IMR-90 (cell line): ENCODE measurements at regions not wholly inside any gene's neighbourhood (a gene's known extent, or its start where the extent isn't known, plus 50 kb on each side); places are given as distances from the start of the nearest gene placed in this dataset.

Source experiments
- ATAC-seq: fragments of 200-7000 bp; cut with Tn5 transposase; 2 replicates; pipeline ENCODE4 v1.9.1; 2020; ENCODE audit warnings: low read depth, mild to moderate bottlenecking, moderate library complexity
- BruUV-seq: library from RNA; stranded (reverse); fragments of 400-500 nt; replicated peaks from 2 replicates; lab custom pipeline; 2021; lab: Mats Ljungman, UMichigan
- CTCF ChIA-PET: fragments of 300-600 bp; formaldehyde crosslinking; extraction: SDS; loops from one replicate; lab custom pipeline; 2021; ENCODE audit warnings: antibody characterized with exemption; lab: Yijun Ruan, JAX
- POLR2A ChIA-PET: fragments of 300-600 bp; sonication (Branson Sonifier 250); formaldehyde crosslinking; loops from one replicate; lab custom pipeline; 2022; ENCODE audit warnings: antibody characterized with exemption; ENCODE audit not compliant: unreplicated experiment; lab: Charles Lee
- DNase-seq: peaks from one replicate; pipeline ENCODE4 v3.0.0; 2013
- H2AFZ ChIP-seq: replicated peaks from 2 replicates; pipeline ENCODE3; 2013; ENCODE audit warnings: low read length, mild to moderate bottlenecking; ENCODE audit not compliant: poor library complexity
- H2AK5ac ChIP-seq: 2 replicates; pipeline ENCODE4 v1.6.1; 2013; ENCODE audit warnings: low read depth, low read length, inconsistent platforms
- H2AK9ac ChIP-seq: replicated peaks from 2 replicates; pipeline ENCODE3; 2013; ENCODE audit warnings: mild to moderate bottlenecking, low read depth, low read length, moderate library complexity; ENCODE audit not compliant: poor library complexity
- H2BK120ac ChIP-seq: 2 replicates; pipeline ENCODE4 v1.6.1; 2013; ENCODE audit warnings: low read depth, low read length, inconsistent platforms
- H2BK15ac ChIP-seq: 3 replicates; pipeline ENCODE4 v1.6.1; 2013; ENCODE audit warnings: low read depth, low read length, inconsistent platforms
- H2BK20ac ChIP-seq: 2 replicates; pipeline ENCODE4 v1.6.1; 2013; ENCODE audit warnings: low read depth, mild to moderate bottlenecking, inconsistent platforms, low read length, moderate library complexity
- H2BK5ac ChIP-seq: 2 replicates; pipeline ENCODE4 v1.6.1; 2013; ENCODE audit warnings: mild to moderate bottlenecking, low read depth, low read length, inconsistent platforms; ENCODE audit not compliant: poor library complexity, severe bottlenecking
- H3K14ac ChIP-seq: replicated peaks from 2 replicates; pipeline ENCODE4 v1.6.1; 2013; ENCODE audit warnings: low read depth, low read length, inconsistent platforms
- H3K18ac ChIP-seq: 2 replicates; pipeline ENCODE4 v1.6.1; 2013; ENCODE audit warnings: low read depth, low read length, control low read depth
- H3K23ac ChIP-seq: 2 replicates; pipeline ENCODE4 v1.6.1; 2013; ENCODE audit warnings: low read depth, low read length, inconsistent platforms
- H3K27ac ChIP-seq: 2 replicates; pipeline ENCODE4 v1.5.1; 2013; ENCODE audit warnings: mild to moderate bottlenecking, control low read depth, low read length; ENCODE audit not compliant: insufficient read depth
- H3K27me3 ChIP-seq: 2 replicates; pipeline ENCODE4 v1.6.1; 2013; ENCODE audit warnings: low read length; ENCODE audit not compliant: control insufficient read depth, insufficient read depth
- H3K36me3 ChIP-seq: 2 replicates; pipeline ENCODE4 v1.6.1; 2013; ENCODE audit warnings: low read length, mixed read lengths; ENCODE audit not compliant: control insufficient read depth, insufficient read depth
- H3K4ac ChIP-seq: 2 replicates; pipeline ENCODE4 v1.6.1; 2013; ENCODE audit warnings: low read depth, low read length, inconsistent platforms
- H3K4me1 ChIP-seq: 2 replicates; pipeline ENCODE4 v1.6.1; 2013; ENCODE audit warnings: low read length, mixed read lengths; ENCODE audit not compliant: control insufficient read depth, insufficient read depth
- H3K4me2 ChIP-seq: 2 replicates; pipeline ENCODE4 v1.6.1; 2013; ENCODE audit warnings: low read depth, mild to moderate bottlenecking, control low read depth, low read length, moderate library complexity
- H3K4me3 ChIP-seq: 2 replicates; pipeline ENCODE4 v1.5.1; 2013; ENCODE audit warnings: low read depth, mild to moderate bottlenecking, control low read depth, low read length, moderate library complexity; ENCODE audit not compliant: insufficient read depth
- H3K56ac ChIP-seq: 2 replicates; pipeline ENCODE4 v1.6.1; 2013; ENCODE audit warnings: low read length, inconsistent platforms; ENCODE audit not compliant: insufficient read depth; ENCODE audit errors: extremely low read depth
- H3K79me1 ChIP-seq, 2 experiments: 2 replicates each; pipeline ENCODE4 v1.6.1; 2013; ENCODE audit warnings: low read length in 2 of 2, inconsistent platforms in 1 of 2, low read depth in 1 of 2
- H3K9ac ChIP-seq: 2 replicates; pipeline ENCODE4 v1.6.1; 2013; ENCODE audit warnings: low read depth, low read length, control low read depth
- H3K9me1 ChIP-seq: 2 replicates; pipeline ENCODE4 v1.6.1; 2013; ENCODE audit warnings: low read length, inconsistent platforms; ENCODE audit not compliant: insufficient read depth
- H3K9me3 ChIP-seq: 2 replicates; pipeline ENCODE4 v1.6.1; 2013; ENCODE audit warnings: low read length; ENCODE audit not compliant: control insufficient read depth, insufficient read depth
- H4K20me1 ChIP-seq: 2 replicates; pipeline ENCODE4 v1.6.1; 2013; ENCODE audit warnings: low read length, inconsistent platforms; ENCODE audit not compliant: insufficient read depth
- H4K5ac ChIP-seq: 2 replicates; pipeline ENCODE4 v1.6.1; 2013; ENCODE audit warnings: mild to moderate bottlenecking, low read depth, low read length, control low read depth
- H4K8ac ChIP-seq, 2 experiments: 2 replicates each; pipeline ENCODE4 v1.6.1; 2013; ENCODE audit warnings: low read depth in 2 of 2, low read length in 2 of 2, control low read depth in 1 of 2, inconsistent platforms in 1 of 2
- H4K91ac ChIP-seq: 2 replicates; pipeline ENCODE4 v1.6.1; 2013; ENCODE audit warnings: low read depth, low read length, inconsistent platforms; ENCODE audit not compliant: insufficient read depth
- BHLHE40 ChIP-seq: fragments of 150-350 bp; IDR thresholded peaks from 2 replicates; pipeline ENCODE4 v1.6.1; 2016; ENCODE audit warnings: mild to moderate bottlenecking, low read depth, low read length
- CEBPB ChIP-seq: IDR thresholded peaks from 2 replicates; pipeline ENCODE4 v1.6.1; 2012; ENCODE audit warnings: low read depth, low read length, improper control_type of control experiment
- POLR2A ChIP-seq: IDR thresholded peaks from 2 replicates; pipeline ENCODE4 v1.6.1; 2012; ENCODE audit warnings: mild to moderate bottlenecking, low read depth, low read length
- RAD21 ChIP-seq: IDR thresholded peaks from 2 replicates; pipeline ENCODE4 v1.6.1; 2012; ENCODE audit warnings: low read length, improper control_type of control experiment
- RFX5 ChIP-seq: IDR thresholded peaks from 2 replicates; pipeline ENCODE4 v1.8.0; 2012; ENCODE audit warnings: low read depth, mild to moderate bottlenecking, low read length, moderate library complexity
- WGBS, 2 experiments: methylation state at CpG; one replicate each; pipeline versions ENCODE4 v1.1.5 to v1.1.7; 2013; ENCODE audit warnings: missing lambda C conversion rate in 2 of 2; ENCODE audit not compliant: insufficient read length in 1 of 2; ENCODE audit errors: extremely low coverage in 2 of 2; 5-methylcytosine and 5-hydroxymethylcytosine counted together
- dilution Hi-C: fragments of 300-500 bp; cut with HindIII; formaldehyde crosslinking; loops from one replicate; pipeline ENCODE4 v1.14.3; 2018; ENCODE audit warnings: low sequenced_read_pairs; ENCODE audit not compliant: unreplicated experiment
- in situ Hi-C: fragments of 300-500 bp; cut with MboI; formaldehyde crosslinking; loops from 3 replicates; pipeline ENCODE4 v1.14.3; 2019; ENCODE audit warnings: low sequenced_read_pairs, inconsistent platforms, mixed read lengths
- intact Hi-C: fragments of 100-400 bp; cut with micrococcal nuclease; formaldehyde crosslinking; loops from 2 replicates; pipeline ENCODE4 v1.10.0; 2022
- TF ChIP-seq, protein P1 (sequence below): conservative IDR thresholded peaks from 2 replicates; pipeline ENCODE4 v1.5.1; 2012; ENCODE audit warnings: mild to moderate bottlenecking, low read depth, low read length, improper control_type of control experiment

DNA sequence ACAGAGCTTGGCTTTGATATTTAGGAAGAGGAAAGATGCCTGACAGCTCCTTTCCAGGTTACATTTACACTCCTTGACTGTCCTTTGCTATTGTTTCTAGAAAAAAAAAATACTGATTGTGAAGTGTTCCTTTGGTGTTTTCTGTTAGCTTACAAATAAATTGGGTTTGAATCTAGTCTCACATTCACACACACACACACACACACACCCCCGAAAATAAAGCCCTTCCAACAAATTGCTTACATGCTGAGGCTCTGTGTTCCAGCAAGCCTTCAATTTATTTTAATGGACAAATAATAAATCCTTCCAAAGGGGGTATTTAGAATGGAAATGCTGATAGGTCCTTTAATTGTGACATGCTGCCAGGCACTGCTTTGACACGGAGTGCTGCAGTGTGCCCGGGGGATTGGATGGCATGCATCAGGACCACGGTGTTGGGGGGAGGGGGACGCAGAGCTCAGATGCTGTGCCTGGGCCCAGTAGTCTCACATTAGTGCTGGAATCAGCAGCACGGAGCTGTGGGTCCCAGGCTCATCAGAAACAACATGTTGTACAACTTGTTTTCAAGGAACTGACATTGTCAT is 199.9 kb downstream of the CD83 start:
- Histone ChIP-seq H3K9me1 (peaks cover 5% of the 10 kb centered on the region), H3K79me1 (no peaks in the 10 kb centered on the region), H2AK9ac (no peak overlapping the region), H2BK20ac (no peak overlapping the region), H2AK5ac (no peak overlapping the region), H2BK120ac (no peak overlapping the region), H2BK5ac (no peak overlapping the region), H3K36me3 (no peaks in the 10 kb centered on the region), H2AFZ (no peak overlapping the region), H4K91ac (no peak overlapping the region), H2BK15ac (no peak overlapping the region), H4K20me1 (no peaks in the 10 kb centered on the region), H3K4me2 (no peak overlapping the region), H4K8ac (no peak overlapping the region), H3K4me1 (peaks cover 6% of the 10 kb centered on the region; the same call in 1 of the 2 replicates), H3K14ac (no peak overlapping the region), H3K56ac (no peak overlapping the region), H3K9me3 (no peaks in the 10 kb centered on the region), H3K4ac (no peak overlapping the region), H3K23ac (no peak overlapping the region), H3K27me3 (peaks cover 20% of the 10 kb centered on the region), H3K9ac (no peak overlapping the region), H4K5ac (no peak overlapping the region), H3K4me3 (no peak overlapping the region), H3K27ac (no peak overlapping the region), H3K18ac (no peak overlapping the region)
- no peak for DNase-seq
- CTCF ChIA-PET: interaction anchor here (0.5 kb wide), 1 partner anchor 217 kb away, joined by 4 read pairs; no protein-coding TSS in a partner anchor
- TF ChIP-seq POLR2A: no peak
- TF ChIP-seq RAD21: no peak
- TF ChIP-seq CEBPB: no peak
- TF ChIP-seq, protein P1, sequence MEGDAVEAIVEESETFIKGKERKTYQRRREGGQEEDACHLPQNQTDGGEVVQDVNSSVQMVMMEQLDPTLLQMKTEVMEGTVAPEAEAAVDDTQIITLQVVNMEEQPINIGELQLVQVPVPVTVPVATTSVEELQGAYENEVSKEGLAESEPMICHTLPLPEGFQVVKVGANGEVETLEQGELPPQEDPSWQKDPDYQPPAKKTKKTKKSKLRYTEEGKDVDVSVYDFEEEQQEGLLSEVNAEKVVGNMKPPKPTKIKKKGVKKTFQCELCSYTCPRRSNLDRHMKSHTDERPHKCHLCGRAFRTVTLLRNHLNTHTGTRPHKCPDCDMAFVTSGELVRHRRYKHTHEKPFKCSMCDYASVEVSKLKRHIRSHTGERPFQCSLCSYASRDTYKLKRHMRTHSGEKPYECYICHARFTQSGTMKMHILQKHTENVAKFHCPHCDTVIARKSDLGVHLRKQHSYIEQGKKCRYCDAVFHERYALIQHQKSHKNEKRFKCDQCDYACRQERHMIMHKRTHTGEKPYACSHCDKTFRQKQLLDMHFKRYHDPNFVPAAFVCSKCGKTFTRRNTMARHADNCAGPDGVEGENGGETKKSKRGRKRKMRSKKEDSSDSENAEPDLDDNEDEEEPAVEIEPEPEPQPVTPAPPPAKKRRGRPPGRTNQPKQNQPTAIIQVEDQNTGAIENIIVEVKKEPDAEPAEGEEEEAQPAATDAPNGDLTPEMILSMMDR: no peak
- no peak for TF ChIP-seq RFX5
- no peak for TF ChIP-seq BHLHE40
- dilution Hi-C loops: no loop called here
- intact Hi-C loops: no loop called here
- in situ Hi-C loops: no loop called here
- 30% methylated on average over 2 of the region's 6 CpGs; no CpG with 5 or more reads in 1 of the 2 experiments for WGBS, 2 experiments
- BruUV-seq: no TSS peak
- POLR2A ChIA-PET: no interaction called here
- ATAC-seq: no peak
